Lower lobe of right lung (tissue), 2 donors: ENCODE measurements at regions not wholly inside any gene's neighbourhood (a gene's known extent, or its start where the extent isn't known, plus 50 kb on each side); places are given as distances from the start of the nearest gene placed in this dataset.

Source experiments
- ATAC-seq, 2 donors: fragments of 200-7000 bp; cut with Tn5 transposase; one replicate each; pipeline ENCODE4 v1.9.1; 2020 to 2022; ENCODE audit warnings: mild to moderate bottlenecking in 2 of 2, moderate library complexity in 2 of 2
- DNase-seq: peaks from one replicate; pipeline ENCODE4 v3.0.0-alpha.2; 2020
- H3K27ac ChIP-seq: fragments of 200-600 bp; one replicate; pipeline ENCODE4 v1.8.0; 2022
- H3K27me3 ChIP-seq: fragments of 200-600 bp; one replicate; pipeline ENCODE4 v1.8.0; 2022; ENCODE audit warnings: low read depth
- H3K36me3 ChIP-seq: fragments of 200-600 bp; one replicate; pipeline ENCODE4 v1.8.0; 2022; ENCODE audit warnings: mild to moderate bottlenecking
- H3K4me1 ChIP-seq: fragments of 200-600 bp; one replicate; pipeline ENCODE4 v1.8.0; 2022
- H3K4me3 ChIP-seq: fragments of 200-600 bp; one replicate; pipeline ENCODE4 v1.8.0; 2022; ENCODE audit warnings: mild to moderate bottlenecking
- H3K9me3 ChIP-seq: fragments of 200-600 bp; one replicate; pipeline ENCODE4 v1.8.0; 2022
- CTCF ChIP-seq: fragments of 200-600 bp; IDR thresholded peaks from one replicate; pipeline ENCODE4 v1.8.0; 2022; ENCODE audit warnings: antibody characterized with exemption, mild to moderate bottlenecking
- intact Hi-C: fragments of 100-400 bp; cut with DNase I; formaldehyde crosslinking; loops from one replicate; pipeline ENCODE4 v1.11.0; 2022
- donor health status: DM: no; HTN: yes; CAD: no; lungs with severe emphysema.

DNA sequence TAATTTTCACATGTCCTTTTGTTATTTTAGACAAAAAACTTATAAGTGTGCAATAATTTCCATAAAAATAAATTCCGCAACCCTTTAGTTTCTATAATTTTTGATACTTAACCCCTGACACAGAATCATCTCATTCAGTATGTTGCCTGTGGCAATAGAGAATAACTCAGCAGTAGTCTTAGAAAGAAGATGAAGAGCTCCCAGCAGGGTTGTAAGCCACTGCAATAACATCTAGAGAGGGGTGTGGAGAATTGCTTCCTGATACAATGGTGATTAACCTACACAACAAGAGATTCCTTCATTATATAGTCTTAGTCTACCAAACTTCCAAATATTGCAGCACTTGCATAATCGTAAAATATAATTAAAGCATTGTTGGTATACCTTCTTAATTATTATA, 118.9 kb downstream of the TMX3 start:
- Histone ChIP-seq H3K9me3 (no peaks in the 10 kb centered on the region), H3K27me3 (no peaks in the 10 kb centered on the region), H3K4me3 (no peak overlapping the region), H3K4me1 (no peaks in the 10 kb centered on the region), H3K27ac (no peak overlapping the region), H3K36me3 (no peaks in the 10 kb centered on the region)
- no peak for DNase-seq
- intact Hi-C loops, result no loop called here
- no peak for ATAC-seq
- TF ChIP-seq CTCF, result no peak

DNA sequence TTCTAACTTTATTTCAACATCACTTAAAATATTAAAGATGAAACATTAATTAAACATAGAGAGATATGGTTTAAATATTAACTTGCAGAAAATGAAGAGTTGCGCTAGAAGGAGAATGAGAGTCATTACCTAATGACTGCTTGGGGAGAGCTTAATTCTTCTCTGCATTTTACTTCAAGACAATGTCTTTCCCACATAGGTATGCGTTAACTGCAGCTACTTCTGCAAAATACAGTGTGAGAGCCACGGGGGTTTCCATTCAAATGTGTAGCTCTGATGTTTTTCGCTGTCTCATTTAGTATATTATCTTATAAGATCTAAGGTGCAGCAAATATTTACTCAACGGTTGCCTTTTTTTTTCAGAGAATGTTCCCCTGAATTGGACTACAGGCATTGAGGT, 126.7 kb downstream of the TMX3 start:
- H3K4me1 ChIP-seq, result no peaks in the 10 kb centered on the region
- H3K36me3 ChIP-seq, result no peaks in the 10 kb centered on the region
- no peaks in the 10 kb centered on the region for H3K9me3 ChIP-seq
- H3K27me3 ChIP-seq, result no peaks in the 10 kb centered on the region
- no peak for ATAC-seq
- no peak overlapping the region for H3K27ac ChIP-seq
- no peak for TF ChIP-seq CTCF
- H3K4me3 ChIP-seq, result no peak overlapping the region
- DNase-seq, result no peak
- intact Hi-C loops, result no loop called here

DNA sequence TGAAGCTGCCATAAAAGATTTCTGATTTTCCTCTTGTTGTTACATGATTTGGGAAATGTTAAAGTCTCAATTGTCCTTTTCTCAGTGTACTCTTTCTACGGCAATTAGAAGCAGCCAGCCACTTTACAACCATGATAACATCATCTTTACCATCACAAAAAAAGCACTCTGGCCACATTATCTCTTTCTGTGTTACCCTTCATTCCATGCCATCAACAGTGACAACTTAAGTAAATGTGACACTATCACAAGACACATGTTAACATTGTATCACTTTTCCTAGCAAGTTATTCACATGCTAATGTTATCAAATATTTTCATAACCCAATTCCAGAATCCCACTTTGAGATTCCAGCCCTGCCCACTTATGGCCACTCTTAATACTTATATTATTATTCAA, 131.2 kb downstream of the TMX3 start:
- DNase-seq, result no peak
- no peaks in the 10 kb centered on the region for H3K4me1 ChIP-seq
- intact Hi-C loops, result no loop called here
- no peaks in the 10 kb centered on the region for H3K9me3 ChIP-seq
- no peak for TF ChIP-seq CTCF
- no peak overlapping the region for H3K27ac ChIP-seq
- ATAC-seq, result no peak
- no peaks in the 10 kb centered on the region for H3K27me3 ChIP-seq
- no peaks in the 10 kb centered on the region for H3K36me3 ChIP-seq
- H3K4me3 ChIP-seq, result no peak overlapping the region

DNA sequence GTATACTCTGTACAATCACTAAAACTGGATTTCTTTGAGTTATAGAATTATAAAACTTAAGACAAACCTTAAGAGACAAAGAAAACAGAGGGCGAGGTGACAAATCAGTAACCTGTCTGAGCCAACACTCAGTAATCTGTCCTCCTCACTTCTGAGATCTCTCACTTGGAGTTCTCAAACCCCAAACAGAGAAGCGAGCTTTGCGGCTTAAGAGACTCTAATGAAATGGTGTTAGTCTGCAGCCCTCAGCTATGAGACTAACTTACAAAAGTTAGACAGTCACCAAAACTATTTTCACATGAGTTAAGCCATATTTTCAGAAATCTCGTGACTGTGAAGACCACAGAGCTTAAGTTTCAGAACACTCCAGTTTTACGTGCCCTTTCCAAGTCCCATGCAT, 140.6 kb downstream of the TMX3 start:
- no peaks in the 10 kb centered on the region for H3K27me3 ChIP-seq
- H3K4me3 ChIP-seq, result no peak overlapping the region
- ATAC-seq, result no peak
- H3K27ac ChIP-seq, result no peak overlapping the region
- DNase-seq, result no peak
- no peaks in the 10 kb centered on the region for H3K36me3 ChIP-seq
- intact Hi-C loops, result no loop called here
- H3K9me3 ChIP-seq, result no peaks in the 10 kb centered on the region
- no peak for TF ChIP-seq CTCF
- no peaks in the 10 kb centered on the region for H3K4me1 ChIP-seq

DNA sequence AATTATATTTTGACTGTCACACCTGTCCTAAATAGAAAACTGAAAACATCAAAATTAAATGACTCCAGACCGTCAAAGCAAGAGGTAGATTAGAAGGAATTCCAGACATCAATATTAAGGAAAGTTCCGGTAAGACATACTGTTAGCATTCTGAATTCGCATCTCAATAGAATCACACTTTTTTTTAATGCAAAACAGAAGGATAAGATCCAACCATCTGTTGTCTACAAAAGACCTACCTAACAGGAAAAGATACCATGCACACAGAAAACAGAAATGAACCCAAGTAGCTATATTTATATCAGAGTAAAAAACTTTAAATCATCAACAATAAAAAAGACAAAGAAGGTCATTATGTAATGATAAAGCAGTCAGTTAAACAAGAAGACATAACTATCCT, 145.0 kb downstream of the TMX3 start:
- ATAC-seq (no peak), DNase-seq (no peak)
- Histone ChIP-seq H3K4me3 (no peak overlapping the region), H3K27me3 (no peaks in the 10 kb centered on the region), H3K9me3 (no peaks in the 10 kb centered on the region), H3K36me3 (no peaks in the 10 kb centered on the region), H3K27ac (no peak overlapping the region), H3K4me1 (no peaks in the 10 kb centered on the region)
- TF ChIP-seq CTCF, result no peak
- intact Hi-C loops, result no loop called here
